ENCODE measurements at regions not wholly inside any gene's neighbourhood (a gene's known extent, or its start where the extent isn't known, plus 50 kb on each side); places are given as distances from the start of the nearest gene placed in this dataset.

GRCh38 chr2:10993001-10993481 is 81.3 kb downstream of the KCNF1 start:
- TF ChIP-seq POLR2A (IDR thresholded peaks at IDR 0.05) (no peak), CTCF (IDR thresholded peaks at IDR 0.05) (no peak), EP300 (IDR thresholded peaks at IDR 0.05) (no peak), POLR2AphosphoS5 (IDR thresholded peaks at IDR 0.05) (no peak)

All from gastroesophageal sphincter (tissue), 3 donors.